IPS-18a (cell line): ENCODE measurements at regions not wholly inside any gene's neighbourhood (a gene's known extent, or its start where the extent isn't known, plus 50 kb on each side); places are given as distances from the start of the nearest gene placed in this dataset.

Experiments
- H3K27ac ChIP-seq: one replicate; pipeline ENCODE4 v1.5.1; 2013; ENCODE audit warnings: low read length
- H3K27me3 ChIP-seq: one replicate; pipeline ENCODE4 v1.6.1; 2013; ENCODE audit warnings: mild to moderate bottlenecking, low read length; ENCODE audit not compliant: control insufficient read depth, insufficient read depth
- H3K36me3 ChIP-seq: one replicate; pipeline ENCODE4 v1.6.1; 2013; ENCODE audit warnings: low read depth, low read length; ENCODE audit not compliant: control insufficient read depth
- H3K4me1 ChIP-seq: one replicate; pipeline ENCODE4 v1.6.1; 2013; ENCODE audit warnings: low read depth, low read length; ENCODE audit not compliant: control insufficient read depth
- H3K4me3 ChIP-seq: one replicate; pipeline ENCODE4 v1.5.1; 2013; ENCODE audit warnings: low read length
- H3K9ac ChIP-seq: one replicate; pipeline ENCODE4 v1.6.1; 2013; ENCODE audit warnings: mild to moderate bottlenecking, low read length, moderate library complexity
- H3K9me3 ChIP-seq: one replicate; pipeline ENCODE4 v1.6.1; 2013; ENCODE audit warnings: low read depth, low read length; ENCODE audit not compliant: control insufficient read depth

- Histone ChIP-seq H3K36me3 (no peaks in the 10 kb centered on the region), H3K9ac (no peak overlapping the region), H3K27me3 (no peaks in the 10 kb centered on the region), H3K4me3 (no peak overlapping the region), H3K9me3 (no peaks in the 10 kb centered on the region), H3K4me1 (no peaks in the 10 kb centered on the region), H3K27ac (no peak overlapping the region)
Measured at GRCh38 chr2:81672516-81672915, 1368.0 kb upstream of the LRRTM1 start.

GRCh38 chr2:81670885-81671284 lies 1366.3 kb upstream of the LRRTM1 start:
- H3K4me1 ChIP-seq = no peaks in the 10 kb centered on the region
- H3K4me3 ChIP-seq = no peak overlapping the region
- no peak overlapping the region for H3K9ac ChIP-seq
- H3K27me3 ChIP-seq = no peaks in the 10 kb centered on the region
- H3K36me3 ChIP-seq = no peaks in the 10 kb centered on the region
- H3K27ac ChIP-seq = no peak overlapping the region
- H3K9me3 ChIP-seq = no peaks in the 10 kb centered on the region

DNA sequence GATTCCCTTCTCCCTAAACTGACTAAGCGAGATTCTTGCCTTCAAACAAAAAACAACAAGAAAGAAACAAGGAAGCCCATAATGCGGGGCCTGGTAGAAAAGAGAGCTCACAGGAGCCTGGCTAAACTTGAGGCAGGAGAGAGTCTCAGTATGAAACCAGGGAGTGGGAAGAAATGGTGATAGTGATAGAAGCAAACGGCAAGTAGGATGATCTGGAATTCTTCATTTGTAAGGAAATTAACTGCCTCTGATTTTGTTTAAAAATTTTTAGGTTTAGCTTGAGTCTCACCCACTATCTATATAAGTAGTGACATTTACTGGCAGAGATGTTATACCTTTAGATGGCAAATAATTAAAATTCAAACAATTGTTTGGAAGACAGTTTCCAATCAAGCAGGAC lies 1356.5 kb upstream of the LRRTM1 start:
- Histone ChIP-seq H3K27ac (no peak overlapping the region), H3K36me3 (no peaks in the 10 kb centered on the region), H3K27me3 (no peaks in the 10 kb centered on the region), H3K4me3 (no peak overlapping the region), H3K9me3 (no peaks in the 10 kb centered on the region), H3K4me1 (no peaks in the 10 kb centered on the region), H3K9ac (no peak overlapping the region)

- Histone ChIP-seq H3K4me3 (no peak overlapping the region), H3K27me3 (no peaks in the 10 kb centered on the region), H3K9me3 (no peaks in the 10 kb centered on the region), H3K27ac (no peak overlapping the region), H3K4me1 (no peaks in the 10 kb centered on the region), H3K9ac (no peak overlapping the region), H3K36me3 (no peaks in the 10 kb centered on the region)
Measured at GRCh38 chr2:81658227-81658626, 1353.7 kb upstream of the LRRTM1 start.

- H3K9me3 ChIP-seq = no peaks in the 10 kb centered on the region
- no peak overlapping the region for H3K4me3 ChIP-seq
- peaks cover 31% of the 10 kb centered on the region for H3K4me1 ChIP-seq
- H3K36me3 ChIP-seq = no peaks in the 10 kb centered on the region
- H3K27me3 ChIP-seq = no peaks in the 10 kb centered on the region
- H3K27ac ChIP-seq = no peak overlapping the region
- no peak overlapping the region for H3K9ac ChIP-seq
Measured at GRCh38 chr2:81650048-81650971, 1345.8 kb upstream of the LRRTM1 start.

DNA sequence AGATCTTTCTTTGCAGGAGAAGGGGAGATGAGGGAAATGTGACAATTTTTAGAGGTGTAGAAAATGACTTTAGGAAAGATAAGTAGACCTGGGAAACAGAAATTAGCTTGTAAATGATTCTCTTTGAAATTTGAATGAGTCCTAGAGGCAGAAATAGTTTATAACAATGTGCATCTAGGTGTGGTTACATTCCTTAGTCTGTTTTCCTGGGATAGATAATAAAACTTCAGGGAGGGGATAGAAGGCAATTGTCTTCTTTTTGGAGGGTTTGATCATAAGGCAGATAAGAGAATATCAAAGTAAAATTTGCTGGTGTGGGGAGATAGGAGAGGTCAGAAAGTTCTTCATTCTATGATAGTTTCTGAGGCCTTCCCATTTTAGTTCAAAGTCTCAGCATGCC lies 1344.3 kb upstream of the LRRTM1 start:
- H3K9me3 ChIP-seq = no peaks in the 10 kb centered on the region
- no peak overlapping the region for H3K4me3 ChIP-seq
- no peaks in the 10 kb centered on the region for H3K27me3 ChIP-seq
- H3K27ac ChIP-seq = peak overlapping the region; percentile 47
- H3K4me1 ChIP-seq = peaks cover 31% of the 10 kb centered on the region
- peak overlapping the region; percentile 27 for H3K9ac ChIP-seq
- H3K36me3 ChIP-seq = no peaks in the 10 kb centered on the region

GRCh38 chr2:81648370-81648769 lies 1343.8 kb upstream of the LRRTM1 start:
- peak overlapping the region; percentile 27 for H3K9ac ChIP-seq
- peak overlapping the region; percentile 2 for H3K27ac ChIP-seq
- H3K4me1 ChIP-seq = peaks cover 31% of the 10 kb centered on the region
- no peaks in the 10 kb centered on the region for H3K27me3 ChIP-seq
- no peak overlapping the region for H3K4me3 ChIP-seq
- H3K36me3 ChIP-seq = no peaks in the 10 kb centered on the region
- no peaks in the 10 kb centered on the region for H3K9me3 ChIP-seq

- Histone ChIP-seq H3K36me3 (no peaks in the 10 kb centered on the region), H3K4me3 (no peak overlapping the region), H3K9me3 (no peaks in the 10 kb centered on the region), H3K27ac (peak overlapping the region; percentile 2), H3K4me1 (peaks cover 31% of the 10 kb centered on the region), H3K27me3 (no peaks in the 10 kb centered on the region), H3K9ac (no peak overlapping the region)
Measured at GRCh38 chr2:81647715-81648230, 1343.2 kb upstream of the LRRTM1 start.

- H3K9me3 ChIP-seq = no peaks in the 10 kb centered on the region
- H3K27ac ChIP-seq = no peak overlapping the region
- H3K9ac ChIP-seq = no peak overlapping the region
- peaks cover 31% of the 10 kb centered on the region for H3K4me1 ChIP-seq
- no peaks in the 10 kb centered on the region for H3K36me3 ChIP-seq
- H3K4me3 ChIP-seq = no peak overlapping the region
- no peaks in the 10 kb centered on the region for H3K27me3 ChIP-seq
Measured at GRCh38 chr2:81645745-81646301, 1341.3 kb upstream of the LRRTM1 start.

- Histone ChIP-seq H3K27me3 (no peaks in the 10 kb centered on the region), H3K4me1 (peaks cover 31% of the 10 kb centered on the region), H3K9me3 (no peaks in the 10 kb centered on the region), H3K27ac (no peak overlapping the region), H3K9ac (no peak overlapping the region), H3K4me3 (no peak overlapping the region), H3K36me3 (no peaks in the 10 kb centered on the region)
Measured at GRCh38 chr2:81644189-81644588, 1339.6 kb upstream of the LRRTM1 start.

- no peaks in the 10 kb centered on the region for H3K27me3 ChIP-seq
- H3K9ac ChIP-seq = no peak overlapping the region
- H3K4me1 ChIP-seq = no peaks in the 10 kb centered on the region
- H3K27ac ChIP-seq = no peak overlapping the region
- no peaks in the 10 kb centered on the region for H3K36me3 ChIP-seq
- peaks cover 3% of the 10 kb centered on the region for H3K9me3 ChIP-seq
- no peak overlapping the region for H3K4me3 ChIP-seq
Measured at GRCh38 chr2:81624825-81625224, 1320.3 kb upstream of the LRRTM1 start.
